GM19240 (cell line): ENCODE measurements at regions not wholly inside any gene's neighbourhood (a gene's known extent, or its start where the extent isn't known, plus 50 kb on each side); places are given as distances from the start of the nearest gene placed in this dataset.

Source experiments
- DNase-seq: peaks from one replicate; pipeline ENCODE4 v3.0.0; 2011; ENCODE audit warnings: low spot score; ENCODE audit not compliant: insufficient read length

DNA sequence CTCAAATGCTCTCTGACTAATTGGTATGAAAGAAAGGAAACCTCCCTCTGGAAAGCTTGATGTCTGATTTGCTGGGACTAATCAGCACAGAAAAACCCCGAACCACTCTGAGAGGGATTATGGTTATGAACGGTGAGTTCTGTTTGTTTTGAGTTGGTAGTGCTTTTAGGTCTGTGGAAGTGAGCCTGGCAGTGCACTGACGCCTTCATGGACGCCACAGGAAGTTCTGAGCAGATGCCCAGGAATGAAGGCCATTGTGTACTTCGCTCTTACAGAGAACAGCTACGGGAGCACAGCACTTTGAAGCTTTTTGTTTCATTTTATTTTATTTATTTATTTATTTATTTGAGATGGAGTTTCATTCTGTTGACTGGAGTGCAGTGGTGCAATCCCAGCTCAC lies 754.1 kb downstream of the QKI start:
- no peak for DNase-seq

DNA sequence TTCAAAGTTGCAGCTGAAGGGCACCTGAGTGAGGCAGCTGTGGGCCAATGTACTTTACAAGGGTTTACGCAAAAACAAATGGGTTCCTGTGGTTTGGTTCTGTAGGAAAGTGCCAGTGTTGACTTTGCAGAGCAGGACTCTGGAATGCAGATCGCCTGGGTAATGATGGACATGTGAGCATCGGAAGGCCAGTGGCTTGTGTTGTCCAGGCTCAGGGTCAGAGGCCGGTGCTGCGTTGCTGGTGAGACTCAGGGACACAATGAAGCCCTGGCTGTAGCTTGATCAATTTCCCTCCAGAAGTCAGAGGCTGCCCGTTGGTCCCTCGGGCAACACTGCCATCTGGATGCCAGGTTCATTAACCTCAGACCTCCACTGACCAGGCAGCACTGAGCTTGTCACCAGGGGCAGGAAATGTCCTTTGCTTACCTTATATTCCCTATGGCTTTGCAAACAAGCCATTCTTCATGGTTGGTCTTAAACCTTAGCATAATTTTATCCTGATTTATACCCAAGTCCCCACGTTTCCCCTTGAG lies 753.4 kb downstream of the QKI start:
- no peak for DNase-seq

GRCh38 chr6:164166996-164167395 lies 752.5 kb downstream of the QKI start:
- no peak for DNase-seq

GRCh38 chr6:164166515-164166914 lies 752.0 kb downstream of the QKI start:
- DNase-seq, result no peak

GRCh38 chr6:164164876-164165275 lies 750.4 kb downstream of the QKI start:
- no peak for DNase-seq

DNA sequence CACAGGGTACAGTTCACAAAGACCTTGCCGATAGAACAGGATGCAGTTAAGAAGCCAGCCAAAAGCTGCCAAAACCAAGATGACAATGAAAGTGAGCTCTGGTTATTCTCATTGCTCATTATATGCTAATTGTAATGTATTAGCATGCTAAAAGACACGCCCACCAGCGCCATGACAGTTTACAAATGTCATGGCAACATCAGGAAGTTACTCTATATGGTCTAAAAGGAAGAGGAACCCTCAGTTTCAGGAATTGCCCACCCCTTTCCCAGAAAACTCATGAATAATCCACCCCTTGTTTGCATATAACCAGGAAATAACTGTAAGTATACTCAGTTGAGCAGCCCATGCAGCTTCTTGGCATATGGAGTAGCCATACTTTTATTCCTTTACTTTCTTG lies 748.7 kb downstream of the QKI start:
- DNase-seq, result no peak

DNA sequence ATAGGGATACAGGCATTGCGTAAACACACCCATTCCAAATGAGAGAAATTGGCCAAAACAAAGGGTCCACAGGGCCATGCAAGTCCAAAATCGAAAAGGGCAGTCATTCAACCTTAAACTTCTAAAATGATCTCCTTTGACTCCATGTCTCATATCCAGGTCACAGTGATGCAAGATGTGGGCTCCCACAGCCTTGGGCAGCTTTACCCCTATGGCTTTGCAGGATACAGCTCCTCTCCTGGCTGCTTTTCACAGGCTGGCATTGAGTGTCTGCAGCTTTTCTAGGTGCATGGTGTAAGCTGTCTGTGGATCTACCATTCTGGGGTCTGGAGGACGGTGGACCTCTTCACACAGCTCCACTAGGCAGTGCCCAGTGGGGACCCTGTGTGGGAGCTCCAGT lies 744.5 kb downstream of the QKI start:
- no peak for DNase-seq

GRCh38 chr6:164154588-164154987 lies 740.1 kb downstream of the QKI start:
- DNase-seq, result no peak

DNA sequence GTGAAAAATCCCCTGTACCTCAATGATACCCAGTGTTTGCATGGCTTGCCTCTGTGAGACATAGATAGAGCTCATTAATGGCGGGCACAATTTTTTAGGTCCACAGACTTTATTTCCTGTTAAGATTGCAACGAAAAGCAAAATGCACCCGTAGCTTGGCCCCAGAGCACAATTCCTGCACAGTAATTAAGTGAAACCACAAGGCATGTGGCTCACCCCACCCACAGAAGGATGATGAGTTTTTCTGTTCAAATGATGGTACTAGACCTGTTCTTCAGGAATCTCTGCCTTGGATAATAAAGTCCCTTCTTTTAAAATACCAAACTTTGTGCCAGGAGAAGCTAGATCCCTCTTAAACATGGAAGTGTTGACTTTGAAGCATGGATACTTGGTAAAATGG lies 738.1 kb downstream of the QKI start:
- no peak for DNase-seq

- DNase-seq, result no peak
Measured at GRCh38 chr6:164151161-164152120, 736.9 kb downstream of the QKI start.

DNA sequence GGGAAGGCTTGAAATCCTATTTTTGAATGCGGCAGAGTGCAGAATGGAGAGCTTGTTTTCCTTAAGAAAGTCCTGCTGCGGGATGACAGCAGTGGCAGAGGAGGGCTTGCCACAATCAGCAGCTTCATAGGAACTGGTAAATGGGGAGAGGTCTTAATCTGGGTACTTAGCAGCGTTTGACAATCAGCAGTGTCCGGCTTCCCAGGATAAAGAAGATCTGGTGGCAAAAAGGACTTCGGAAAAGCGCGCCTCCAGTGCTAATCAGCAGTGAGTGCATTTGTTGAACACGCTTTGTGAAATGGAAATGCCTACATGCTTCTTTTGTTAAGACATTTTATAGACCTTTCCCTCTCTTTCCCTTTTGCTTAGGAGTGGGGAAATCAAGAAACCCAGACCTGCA lies 735.7 kb downstream of the QKI start:
- DNase-seq, result no peak

DNA sequence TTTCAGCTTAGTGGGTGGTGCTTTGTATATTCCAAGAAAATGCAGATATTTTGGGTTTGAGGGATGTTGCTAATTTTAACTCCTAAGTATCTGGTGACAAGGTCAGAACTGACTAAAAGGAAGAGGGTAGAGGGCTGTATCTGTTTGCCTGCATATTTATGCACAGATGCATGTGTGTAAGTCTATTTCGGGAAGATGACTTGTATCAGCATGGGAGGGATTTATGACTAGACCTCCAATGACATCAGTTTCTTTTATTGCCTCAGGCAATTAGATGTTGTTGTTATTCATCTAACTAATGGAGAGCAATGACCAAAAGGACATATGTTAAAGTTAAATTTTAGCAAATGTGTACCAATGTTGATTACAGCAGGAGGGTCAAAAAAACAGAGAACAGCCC lies 734.3 kb downstream of the QKI start:
- DNase-seq, result no peak

GRCh38 chr6:164144316-164144715 lies 729.8 kb downstream of the QKI start:
- DNase-seq, result no peak

- DNase-seq, result no peak
Measured at GRCh38 chr6:164142322-164142721, 727.8 kb downstream of the QKI start.

- no peak for DNase-seq
Measured at GRCh38 chr6:164135511-164136132, 721.1 kb downstream of the QKI start.

- DNase-seq, result no peak
Measured at GRCh38 chr6:164133095-164133494, 718.6 kb downstream of the QKI start.

GRCh38 chr6:164130585-164130984 lies 716.1 kb downstream of the QKI start:
- no peak for DNase-seq

GRCh38 chr6:164130151-164130550 lies 715.6 kb downstream of the QKI start:
- no peak for DNase-seq

GRCh38 chr6:164129218-164129617 lies 714.7 kb downstream of the QKI start:
- no peak for DNase-seq

GRCh38 chr6:164128101-164128500 lies 713.6 kb downstream of the QKI start:
- no peak for DNase-seq

DNA sequence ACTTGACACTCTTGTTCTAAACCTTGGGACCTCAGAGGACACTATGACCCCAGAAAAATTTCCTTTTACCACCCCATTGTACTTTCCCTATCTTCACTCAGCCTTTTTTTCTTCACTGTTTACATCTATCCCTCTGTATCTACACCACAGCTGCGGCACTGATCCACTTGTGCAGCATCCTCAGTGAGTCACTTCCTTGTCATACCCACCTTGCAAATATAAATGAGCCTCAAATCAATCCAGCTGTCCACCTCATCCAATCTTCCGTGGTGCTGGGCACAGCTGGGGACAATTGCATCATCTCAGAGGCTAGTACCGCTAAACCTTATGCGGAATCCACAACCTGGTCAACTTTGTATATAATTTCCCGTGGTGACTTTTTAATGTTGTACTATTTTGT lies 710.5 kb downstream of the QKI start:
- DNase-seq, result no peak

DNA sequence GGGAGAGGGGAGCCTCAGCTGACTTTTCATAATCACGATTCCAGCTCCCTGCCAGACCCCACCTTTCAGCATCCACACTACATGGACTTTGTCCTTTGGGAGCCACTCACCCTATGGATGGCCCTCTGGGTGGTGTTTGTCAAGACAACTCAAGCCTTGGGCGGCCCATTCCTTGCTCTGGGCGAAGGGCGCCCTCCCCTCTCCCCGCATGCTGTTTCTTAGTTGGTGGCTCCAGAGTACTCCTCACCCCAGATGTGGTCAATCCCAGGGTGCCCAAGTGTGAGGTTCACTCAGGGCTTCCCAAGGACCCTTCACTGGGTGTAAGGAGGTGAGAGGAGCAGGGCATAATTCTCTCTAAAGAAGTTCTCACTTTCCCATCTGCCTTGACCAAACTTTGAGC lies 710.0 kb downstream of the QKI start:
- no peak for DNase-seq

DNA sequence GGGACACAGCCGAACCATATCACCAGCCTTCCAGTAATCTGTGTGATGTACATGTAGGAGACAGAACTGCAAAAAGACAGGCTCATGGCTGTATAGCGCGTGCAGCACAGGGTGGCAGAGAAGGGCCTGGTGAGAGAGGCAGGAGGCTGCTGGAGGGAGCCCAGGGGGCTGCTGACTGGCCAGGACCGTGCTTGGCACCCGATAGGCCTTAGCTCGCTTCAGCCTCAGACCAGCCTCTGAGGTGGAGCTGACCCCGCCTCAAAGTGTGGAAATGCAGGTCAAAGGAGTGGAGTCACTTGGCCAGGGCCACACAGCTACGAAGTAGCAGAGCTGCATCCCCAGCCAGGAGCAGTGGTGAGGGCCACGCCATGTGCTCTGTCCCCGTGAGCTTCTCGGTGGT lies 707.6 kb downstream of the QKI start:
- no peak for DNase-seq
